Thyroid gland (tissue), 4 donors: ENCODE measurements at regions not wholly inside any gene's neighbourhood (a gene's known extent, or its start where the extent isn't known, plus 50 kb on each side); places are given as distances from the start of the nearest gene placed in this dataset.

Experiments
- POLR2A ChIP-seq, 2 donors: fragments of 450-650 bp; IDR thresholded peaks; one replicate each; pipeline ENCODE4 v1.6.1; 2017; ENCODE audit warnings: antibody characterized with exemption in 2 of 2, mild to moderate bottlenecking in 2 of 2, moderate library complexity in 1 of 2
- TF ChIP-seq, protein P1 (sequence below), 6 experiments: fragments of 200-600 bp in 3 of 6; fragments of 450-650 bp in 3 of 6; sonication (generic) in 3 of 6; IDR thresholded peaks; one replicate each; pipeline ENCODE4 v1.5.1; 2016 to 2019; ENCODE audit warnings: antibody characterized with exemption in 6 of 6, mild to moderate bottlenecking in 2 of 6, inconsistent platforms in 1 of 6, moderate library complexity in 1 of 6

DNA sequence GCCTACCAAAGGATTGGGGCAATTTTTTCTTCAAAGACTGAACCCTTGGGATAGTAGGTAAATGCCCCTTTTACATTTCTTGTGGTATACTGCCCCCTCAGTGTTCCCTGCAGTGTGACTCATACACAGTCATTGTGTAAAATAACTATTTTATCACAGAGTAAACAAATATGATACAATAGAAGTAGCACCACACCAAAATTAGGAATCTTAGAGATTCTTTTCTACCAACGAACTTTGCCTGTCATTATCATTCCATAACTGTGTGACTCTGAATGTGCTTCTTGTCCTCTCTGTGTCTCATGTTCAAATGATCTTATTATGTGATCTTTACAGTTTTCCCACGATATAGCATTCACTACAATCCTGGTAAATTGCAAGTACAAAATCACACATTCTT, 517.0 kb downstream of the ZIC3 start:
- TF ChIP-seq POLR2A (IDR thresholded peaks at IDR 0.05): no peak
- TF ChIP-seq, protein P1, sequence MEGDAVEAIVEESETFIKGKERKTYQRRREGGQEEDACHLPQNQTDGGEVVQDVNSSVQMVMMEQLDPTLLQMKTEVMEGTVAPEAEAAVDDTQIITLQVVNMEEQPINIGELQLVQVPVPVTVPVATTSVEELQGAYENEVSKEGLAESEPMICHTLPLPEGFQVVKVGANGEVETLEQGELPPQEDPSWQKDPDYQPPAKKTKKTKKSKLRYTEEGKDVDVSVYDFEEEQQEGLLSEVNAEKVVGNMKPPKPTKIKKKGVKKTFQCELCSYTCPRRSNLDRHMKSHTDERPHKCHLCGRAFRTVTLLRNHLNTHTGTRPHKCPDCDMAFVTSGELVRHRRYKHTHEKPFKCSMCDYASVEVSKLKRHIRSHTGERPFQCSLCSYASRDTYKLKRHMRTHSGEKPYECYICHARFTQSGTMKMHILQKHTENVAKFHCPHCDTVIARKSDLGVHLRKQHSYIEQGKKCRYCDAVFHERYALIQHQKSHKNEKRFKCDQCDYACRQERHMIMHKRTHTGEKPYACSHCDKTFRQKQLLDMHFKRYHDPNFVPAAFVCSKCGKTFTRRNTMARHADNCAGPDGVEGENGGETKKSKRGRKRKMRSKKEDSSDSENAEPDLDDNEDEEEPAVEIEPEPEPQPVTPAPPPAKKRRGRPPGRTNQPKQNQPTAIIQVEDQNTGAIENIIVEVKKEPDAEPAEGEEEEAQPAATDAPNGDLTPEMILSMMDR (IDR thresholded peaks at IDR 0.05): no peak
